K562 (cell line): ENCODE measurements at regions not wholly inside any gene's neighbourhood (a gene's known extent, or its start where the extent isn't known, plus 50 kb on each side); places are given as distances from the start of the nearest gene placed in this dataset.

Experiments
- EHMT2 ChIP-seq: fragments of 450-650 bp; IDR thresholded peaks from 2 replicates; pipeline ENCODE4 v1.6.1; 2018; ENCODE audit warnings: antibody characterized with exemption
- EP300 ChIP-seq: IDR thresholded peaks from 2 replicates; pipeline ENCODE4 v1.6.1; 2012; ENCODE audit warnings: low read length, improper control_type of control experiment
- ESRRA ChIP-seq: fragments of 450-650 bp; IDR thresholded peaks from 2 replicates; pipeline ENCODE4 v1.6.1; 2014; ENCODE audit warnings: low read depth, mild to moderate bottlenecking, moderate library complexity, borderline replicate concordance
- GABPA ChIP-seq: fragments of 200-800 bp; sonication (Bioruptor generic); conservative IDR thresholded peaks from 2 replicates; pipeline ENCODE4 v1.6.1; 2016; ENCODE audit warnings: low read depth, missing genetic modification characterization, missing compliant biosample characterization
- MEF2A ChIP-seq: IDR thresholded peaks from 2 replicates; pipeline ENCODE4 v1.6.1; 2011; ENCODE audit warnings: low read depth, mild to moderate bottlenecking, low read length, moderate library complexity; ENCODE audit not compliant: control insufficient read depth
- MYC ChIP-seq, 2 experiments: fragments of 250-450 bp in 1 of 2; sonication (Bioruptor Pico) in 1 of 2; IDR thresholded peaks; 2 replicates each; pipeline versions ENCODE4 v1.5.1 to v1.6.1; 2012 to 2021; ENCODE audit warnings: low read depth in 2 of 2, borderline replicate concordance in 1 of 2, improper control_type of control experiment in 1 of 2, low read length in 1 of 2, mild to moderate bottlenecking in 1 of 2, moderate library complexity in 1 of 2
- SOX6 ChIP-seq: fragments of 450-650 bp; IDR thresholded peaks from 2 replicates; pipeline ENCODE4 v1.6.1; 2014; ENCODE audit warnings: mild to moderate bottlenecking
- TAF1 ChIP-seq: IDR thresholded peaks from 2 replicates; pipeline ENCODE4 v1.6.1; 2011; ENCODE audit warnings: mild to moderate bottlenecking, low read length, moderate library complexity; ENCODE audit not compliant: insufficient read depth, control insufficient read depth, severe bottlenecking; ENCODE audit errors: extremely low read depth
- ZBTB8A ChIP-seq: fragments of 450-650 bp; IDR thresholded peaks from 2 replicates; pipeline ENCODE4 v1.6.1; 2018; ENCODE audit warnings: mild to moderate bottlenecking, moderate library complexity; ENCODE audit not compliant: partially characterized antibody
- ZNF133 ChIP-seq: fragments of 250-450 bp; sonication (Bioruptor Pico); IDR thresholded peaks from 2 replicates; pipeline ENCODE4 v1.4.0; 2020; ENCODE audit warnings: mild to moderate bottlenecking
- TF ChIP-seq, protein P1 (sequence below), 2 experiments: IDR thresholded peaks; 2 replicates each; pipeline ENCODE4 v1.6.1; 2012; ENCODE audit warnings: improper control_type of control experiment in 2 of 2, low read depth in 2 of 2, low read length in 2 of 2, borderline replicate concordance in 1 of 2
- TF ChIP-seq, protein P2 (sequence below): fragments of 250-450 bp; sonication (Bioruptor Pico); IDR thresholded peaks from 2 replicates; pipeline ENCODE4 v1.4.0; 2020

DNA sequence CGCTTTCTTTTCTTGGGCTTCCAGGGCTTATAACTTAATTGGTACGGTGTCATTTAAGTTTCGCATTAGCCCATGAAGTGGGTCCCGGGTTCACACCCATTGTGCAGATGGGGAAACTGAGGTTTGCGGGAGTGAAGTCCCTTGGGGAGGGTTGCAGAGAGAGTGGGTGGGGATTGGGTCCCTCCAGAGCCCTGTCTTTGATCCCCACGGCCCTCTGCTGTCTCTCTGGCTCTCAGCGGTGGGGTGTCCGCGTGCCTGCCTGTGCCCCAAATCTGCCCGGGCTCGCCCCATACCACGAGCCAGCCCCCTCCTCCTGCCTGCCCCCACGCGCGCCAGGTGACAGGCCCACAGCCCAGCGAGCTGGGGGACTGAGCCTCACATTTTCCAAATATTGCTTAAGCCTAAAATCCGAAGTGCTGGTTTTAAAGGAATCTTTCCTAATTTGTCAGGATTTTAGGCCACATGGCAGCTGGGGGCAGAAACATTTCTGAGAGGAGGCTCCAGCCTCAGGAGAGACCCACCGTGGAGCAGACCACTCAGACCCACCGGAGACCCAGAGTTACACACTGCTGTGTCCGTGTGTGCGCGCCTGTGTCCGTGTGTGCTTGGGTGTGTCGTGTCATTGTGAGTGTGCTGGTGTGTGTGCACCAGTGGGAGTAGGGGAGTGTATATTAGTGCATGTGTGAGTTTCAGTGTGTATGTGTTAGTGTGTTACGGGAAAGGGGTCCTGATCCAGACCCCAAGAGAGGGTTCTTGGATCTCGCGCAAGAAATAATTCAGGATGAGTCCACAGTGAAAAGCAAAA, 159.5 kb upstream of the IER5L start:
- TF ChIP-seq ZBTB8A, result no peak
- no peak for TF ChIP-seq TAF1
- no peak for TF ChIP-seq EP300
- no peak for TF ChIP-seq ZNF133
- no peak for TF ChIP-seq SOX6
- TF ChIP-seq, protein P1, sequence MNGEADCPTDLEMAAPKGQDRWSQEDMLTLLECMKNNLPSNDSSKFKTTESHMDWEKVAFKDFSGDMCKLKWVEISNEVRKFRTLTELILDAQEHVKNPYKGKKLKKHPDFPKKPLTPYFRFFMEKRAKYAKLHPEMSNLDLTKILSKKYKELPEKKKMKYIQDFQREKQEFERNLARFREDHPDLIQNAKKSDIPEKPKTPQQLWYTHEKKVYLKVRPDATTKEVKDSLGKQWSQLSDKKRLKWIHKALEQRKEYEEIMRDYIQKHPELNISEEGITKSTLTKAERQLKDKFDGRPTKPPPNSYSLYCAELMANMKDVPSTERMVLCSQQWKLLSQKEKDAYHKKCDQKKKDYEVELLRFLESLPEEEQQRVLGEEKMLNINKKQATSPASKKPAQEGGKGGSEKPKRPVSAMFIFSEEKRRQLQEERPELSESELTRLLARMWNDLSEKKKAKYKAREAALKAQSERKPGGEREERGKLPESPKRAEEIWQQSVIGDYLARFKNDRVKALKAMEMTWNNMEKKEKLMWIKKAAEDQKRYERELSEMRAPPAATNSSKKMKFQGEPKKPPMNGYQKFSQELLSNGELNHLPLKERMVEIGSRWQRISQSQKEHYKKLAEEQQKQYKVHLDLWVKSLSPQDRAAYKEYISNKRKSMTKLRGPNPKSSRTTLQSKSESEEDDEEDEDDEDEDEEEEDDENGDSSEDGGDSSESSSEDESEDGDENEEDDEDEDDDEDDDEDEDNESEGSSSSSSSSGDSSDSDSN (IDR thresholded peaks at IDR 0.05; ENCODE audit: borderline replicate concordance in 1 of 2, low read depth in 2 of 2, low read length in 2 of 2), result no peak
- TF ChIP-seq, protein P2, sequence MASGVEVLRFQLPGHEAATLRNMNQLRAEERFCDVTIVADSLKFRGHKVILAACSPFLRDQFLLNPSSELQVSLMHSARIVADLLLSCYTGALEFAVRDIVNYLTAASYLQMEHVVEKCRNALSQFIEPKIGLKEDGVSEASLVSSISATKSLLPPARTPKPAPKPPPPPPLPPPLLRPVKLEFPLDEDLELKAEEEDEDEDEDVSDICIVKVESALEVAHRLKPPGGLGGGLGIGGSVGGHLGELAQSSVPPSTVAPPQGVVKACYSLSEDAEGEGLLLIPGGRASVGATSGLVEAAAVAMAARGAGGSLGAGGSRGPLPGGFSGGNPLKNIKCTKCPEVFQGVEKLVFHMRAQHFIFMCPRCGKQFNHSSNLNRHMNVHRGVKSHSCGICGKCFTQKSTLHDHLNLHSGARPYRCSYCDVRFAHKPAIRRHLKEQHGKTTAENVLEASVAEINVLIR (CRISPR knock-in tag), result no peak
- no peak for TF ChIP-seq EHMT2
- TF ChIP-seq MEF2A, result no peak
- no peak for TF ChIP-seq GABPA (tag)
- no peak for TF ChIP-seq ESRRA
- no peak for TF ChIP-seq MYC (IDR thresholded peaks at IDR 0.05; ENCODE audit: low read depth, low read length)
- TF ChIP-seq MYC (CRISPR knock-in tag; IDR thresholded peaks at IDR 0.05; ENCODE audit: borderline replicate concordance, low read depth), result no peak
